Fibroblast of the aortic adventitia (primary cell): ENCODE measurements at regions not wholly inside any gene's neighbourhood (a gene's known extent, or its start where the extent isn't known, plus 50 kb on each side); places are given as distances from the start of the nearest gene placed in this dataset.
"Not testable (repeated sequence)": the region's sequence is repeated elsewhere in the genome, so short reads cannot be mapped to it uniquely, and the experiment has no call there.

Experiments
- DNase-seq: peaks from one replicate; pipeline ENCODE4 v3.0.0-alpha.2; 2010; ENCODE audit warnings: low read depth
- H3K4me3 ChIP-seq: 2 replicates; pipeline ENCODE4 v1.5.1; 2011; ENCODE audit warnings: low read depth, mild to moderate bottlenecking, control low read depth, low read length, moderate library complexity
- TF ChIP-seq, protein P1 (sequence below): IDR thresholded peaks from 2 replicates; pipeline ENCODE4 v1.5.1; 2011; ENCODE audit warnings: mild to moderate bottlenecking, low read length, control low read depth, inconsistent platforms; ENCODE audit not compliant: insufficient read depth

- DNase-seq, result no peak
- no peak overlapping the region for H3K4me3 ChIP-seq
- TF ChIP-seq, protein P1, sequence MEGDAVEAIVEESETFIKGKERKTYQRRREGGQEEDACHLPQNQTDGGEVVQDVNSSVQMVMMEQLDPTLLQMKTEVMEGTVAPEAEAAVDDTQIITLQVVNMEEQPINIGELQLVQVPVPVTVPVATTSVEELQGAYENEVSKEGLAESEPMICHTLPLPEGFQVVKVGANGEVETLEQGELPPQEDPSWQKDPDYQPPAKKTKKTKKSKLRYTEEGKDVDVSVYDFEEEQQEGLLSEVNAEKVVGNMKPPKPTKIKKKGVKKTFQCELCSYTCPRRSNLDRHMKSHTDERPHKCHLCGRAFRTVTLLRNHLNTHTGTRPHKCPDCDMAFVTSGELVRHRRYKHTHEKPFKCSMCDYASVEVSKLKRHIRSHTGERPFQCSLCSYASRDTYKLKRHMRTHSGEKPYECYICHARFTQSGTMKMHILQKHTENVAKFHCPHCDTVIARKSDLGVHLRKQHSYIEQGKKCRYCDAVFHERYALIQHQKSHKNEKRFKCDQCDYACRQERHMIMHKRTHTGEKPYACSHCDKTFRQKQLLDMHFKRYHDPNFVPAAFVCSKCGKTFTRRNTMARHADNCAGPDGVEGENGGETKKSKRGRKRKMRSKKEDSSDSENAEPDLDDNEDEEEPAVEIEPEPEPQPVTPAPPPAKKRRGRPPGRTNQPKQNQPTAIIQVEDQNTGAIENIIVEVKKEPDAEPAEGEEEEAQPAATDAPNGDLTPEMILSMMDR, result no peak
Observed at GRCh38 chr18:9001209-9001608, 101.3 kb upstream of the NDUFV2 start.

DNA sequence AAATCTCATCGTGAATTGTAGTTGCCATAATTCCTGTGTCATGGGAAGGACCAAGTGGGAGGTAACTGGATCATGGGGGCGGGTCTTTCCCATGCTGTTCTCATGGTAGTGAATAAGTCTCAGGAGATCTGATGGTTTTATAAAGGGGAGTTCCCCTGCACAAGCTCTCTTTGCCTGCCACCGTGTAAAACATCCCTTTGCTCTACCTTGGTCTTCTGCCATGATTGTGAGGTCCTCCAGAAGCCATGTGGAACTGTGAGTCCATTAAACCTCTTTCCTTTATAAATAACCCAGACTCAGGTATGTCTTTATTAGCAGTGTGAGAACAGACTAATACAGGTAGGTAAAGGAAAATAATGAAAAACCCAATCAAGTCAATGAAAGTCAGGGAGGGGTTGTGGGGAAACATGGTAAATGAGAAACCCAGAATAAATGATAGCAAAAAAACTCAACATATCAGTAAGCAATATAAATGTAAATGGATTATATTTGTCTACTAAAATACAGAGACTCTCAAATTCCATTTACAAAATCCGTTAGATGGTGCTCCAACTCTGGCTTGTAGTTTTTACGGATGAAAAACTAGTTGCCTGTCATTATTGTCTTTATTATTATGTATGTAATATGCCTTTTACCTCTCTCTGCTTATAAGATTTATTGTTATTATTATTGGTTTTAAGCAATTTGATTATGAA is 98.9 kb upstream of the NDUFV2 start:
- TF ChIP-seq, protein P1, result no peak
- no peak overlapping the region for H3K4me3 ChIP-seq
- no peak for DNase-seq

DNA sequence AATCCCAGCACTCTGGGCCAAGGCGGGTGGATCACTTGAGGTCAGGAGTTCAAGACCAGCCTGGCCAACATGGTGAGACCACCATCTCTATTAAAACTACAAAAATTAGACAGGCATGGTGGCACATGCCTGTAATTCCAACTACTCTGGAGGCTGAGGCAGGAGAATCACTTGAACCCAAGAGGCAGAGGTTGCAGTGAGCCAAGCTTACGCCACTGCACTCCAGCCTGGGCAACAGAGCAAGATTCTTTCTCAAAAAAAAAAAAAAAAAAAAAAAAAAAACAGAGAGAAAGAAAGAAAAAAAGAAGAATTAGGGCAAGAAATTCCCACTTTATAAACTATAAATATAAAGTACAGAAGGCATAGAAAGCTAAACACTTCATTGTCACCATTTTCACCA is 98.2 kb upstream of the NDUFV2 start:
- not testable (repeated sequence) for H3K4me3 ChIP-seq

GRCh38 chr18:9007700-9008099 is 94.8 kb upstream of the NDUFV2 start:
- H3K4me3 ChIP-seq, DNase-seq: not testable (repeated sequence)

More for the DNA sequence above, 98.2 kb upstream of the NDUFV2 start:
- DNase-seq, result not testable (repeated sequence)

GRCh38 chr18:9008200-9008708 is 94.2 kb upstream of the NDUFV2 start:
- TF ChIP-seq, protein P1, result no peak
- H3K4me3 ChIP-seq, result no peak overlapping the region
- DNase-seq, result no peak

DNA sequence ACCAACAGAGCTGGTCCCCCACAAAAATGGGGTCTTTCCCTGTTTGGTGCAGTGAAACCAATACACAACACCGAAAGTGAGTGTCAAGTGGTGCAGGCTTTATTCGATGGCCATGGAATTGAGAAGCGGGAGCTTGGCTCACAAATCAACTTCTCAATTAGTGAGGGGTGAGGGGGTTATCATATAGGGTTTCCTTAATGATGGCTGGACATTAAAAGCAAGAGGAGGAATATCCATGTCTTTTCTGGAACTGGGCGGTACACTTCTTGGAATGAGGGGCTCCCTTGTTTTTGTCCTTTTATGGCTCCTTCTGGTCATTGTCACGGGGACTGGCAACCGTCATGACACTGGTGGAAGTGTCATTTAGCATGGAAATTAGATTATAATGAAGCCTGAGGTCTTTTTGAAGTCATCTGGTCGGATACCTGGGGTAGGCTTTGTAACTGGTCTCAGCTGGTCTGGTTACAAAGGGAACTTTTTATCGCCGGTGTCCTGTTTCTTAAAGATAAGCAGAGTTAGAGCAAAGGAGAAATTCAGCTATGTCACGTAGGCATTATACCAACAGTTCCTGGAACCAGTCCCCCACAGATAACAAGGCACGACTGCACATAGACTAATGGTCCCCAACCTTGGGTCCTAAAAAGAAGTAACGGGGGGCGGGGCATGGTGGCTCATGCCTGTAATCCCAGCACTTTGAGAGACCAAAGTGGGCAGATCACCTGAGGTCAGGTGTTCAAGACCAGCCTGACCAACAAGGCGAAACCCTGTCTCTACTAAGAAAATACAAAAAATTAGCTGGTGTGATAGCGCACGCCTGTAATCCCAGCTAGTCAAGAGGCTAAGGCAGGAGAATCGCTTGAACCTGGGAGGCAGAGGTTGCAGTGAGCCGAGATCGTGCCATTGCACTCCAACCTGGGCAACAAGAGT is 93.5 kb upstream of the NDUFV2 start:
- TF ChIP-seq, protein P1, result no peak
- no peak for DNase-seq
- no peak overlapping the region for H3K4me3 ChIP-seq

GRCh38 chr18:9009703-9010488 is 92.6 kb upstream of the NDUFV2 start:
- TF ChIP-seq, protein P1, result no peak
- H3K4me3 ChIP-seq, result no peak overlapping the region
- no peak for DNase-seq
